ENCODE measurements at regions not wholly inside any gene's neighbourhood (a gene's known extent, or its start where the extent isn't known, plus 50 kb on each side); places are given as distances from the start of the nearest gene placed in this dataset.

GRCh38 chr12:84305144-84305543, 607.5 kb downstream of the SLC6A15 start:
- no peaks in the 10 kb centered on the region for H3K79me2 ChIP-seq (ENCODE audit: low read length)
- H3K4me2 ChIP-seq (ENCODE audit: low read length), result no peak overlapping the region
- no peak overlapping the region for H3K9ac ChIP-seq (ENCODE audit: low read length)
- no peaks in the 10 kb centered on the region for H3K27me3 ChIP-seq (ENCODE audit: low read depth, low read length)
- H3K36me3 ChIP-seq (replicated peaks; ENCODE audit: low read depth, low read length), result no peaks in the 10 kb centered on the region
- TF ChIP-seq CTCF (IDR thresholded peaks at IDR 0.05; ENCODE audit: low read depth, low read length) (no peak), EZH2phosphoT487 (IDR thresholded peaks at IDR 0.05; ENCODE audit: low read depth) (no peak)
- no peak overlapping the region for H3K4me3 ChIP-seq (ENCODE audit: low read length)
- H3K27ac ChIP-seq (ENCODE audit: low read length), result no peak overlapping the region
- H2AFZ ChIP-seq (ENCODE audit: low read depth, low read length), result no peak overlapping the region
- no peaks in the 10 kb centered on the region for H3K4me1 ChIP-seq (ENCODE audit: low read length)
- H3K9me3 ChIP-seq (ENCODE audit: insufficient read depth, low read length), result no peaks in the 10 kb centered on the region
- H4K20me1 ChIP-seq (ENCODE audit: insufficient read depth, low read length), result no peaks in the 10 kb centered on the region

GRCh38 chr12:84294246-84294645, 618.4 kb downstream of the SLC6A15 start:
- Histone ChIP-seq H3K4me1 (ENCODE audit: low read length) (no peaks in the 10 kb centered on the region), H3K27ac (ENCODE audit: low read length) (no peak overlapping the region), H3K9ac (ENCODE audit: low read length) (no peak overlapping the region), H2AFZ (ENCODE audit: low read depth, low read length) (no peak overlapping the region), H3K4me3 (ENCODE audit: low read length) (no peak overlapping the region), H3K79me2 (ENCODE audit: low read length) (no peaks in the 10 kb centered on the region), H3K27me3 (ENCODE audit: low read depth, low read length) (no peaks in the 10 kb centered on the region), H4K20me1 (ENCODE audit: insufficient read depth, low read length) (no peaks in the 10 kb centered on the region), H3K4me2 (ENCODE audit: low read length) (no peak overlapping the region), H3K36me3 (replicated peaks; ENCODE audit: low read depth, low read length) (no peaks in the 10 kb centered on the region), H3K9me3 (ENCODE audit: insufficient read depth, low read length) (no peaks in the 10 kb centered on the region)
- TF ChIP-seq EZH2phosphoT487 (IDR thresholded peaks at IDR 0.05; ENCODE audit: low read depth) (no peak), CTCF (IDR thresholded peaks at IDR 0.05; ENCODE audit: low read depth, low read length) (no peak)

GRCh38 chr12:84290168-84290567, 622.4 kb downstream of the SLC6A15 start:
- H3K79me2 ChIP-seq (ENCODE audit: low read length), result no peaks in the 10 kb centered on the region
- no peaks in the 10 kb centered on the region for H3K4me1 ChIP-seq (ENCODE audit: low read length)
- H4K20me1 ChIP-seq (ENCODE audit: insufficient read depth, low read length), result no peaks in the 10 kb centered on the region
- H3K27me3 ChIP-seq (ENCODE audit: low read depth, low read length), result no peaks in the 10 kb centered on the region
- no peak overlapping the region for H3K27ac ChIP-seq (ENCODE audit: low read length)
- no peak overlapping the region for H3K4me3 ChIP-seq (ENCODE audit: low read length)
- no peak overlapping the region for H3K4me2 ChIP-seq (ENCODE audit: low read length)
- no peak overlapping the region for H3K9ac ChIP-seq (ENCODE audit: low read length)
- no peaks in the 10 kb centered on the region for H3K9me3 ChIP-seq (ENCODE audit: insufficient read depth, low read length)
- TF ChIP-seq EZH2phosphoT487 (IDR thresholded peaks at IDR 0.05; ENCODE audit: low read depth) (no peak), CTCF (IDR thresholded peaks at IDR 0.05; ENCODE audit: low read depth, low read length) (no peak)
- no peaks in the 10 kb centered on the region for H3K36me3 ChIP-seq (replicated peaks; ENCODE audit: low read depth, low read length)
- H2AFZ ChIP-seq (ENCODE audit: low read depth, low read length), result no peak overlapping the region

GRCh38 chr12:84277986-84278385, 634.6 kb downstream of the SLC6A15 start:
- Histone ChIP-seq H3K27ac (ENCODE audit: low read length) (no peak overlapping the region), H3K4me1 (ENCODE audit: low read length) (no peaks in the 10 kb centered on the region), H3K9ac (ENCODE audit: low read length) (no peak overlapping the region), H3K36me3 (replicated peaks; ENCODE audit: low read depth, low read length) (no peaks in the 10 kb centered on the region), H3K4me2 (ENCODE audit: low read length) (no peak overlapping the region), H3K27me3 (ENCODE audit: low read depth, low read length) (no peaks in the 10 kb centered on the region), H3K4me3 (ENCODE audit: low read length) (no peak overlapping the region), H3K79me2 (ENCODE audit: low read length) (no peaks in the 10 kb centered on the region), H4K20me1 (ENCODE audit: insufficient read depth, low read length) (no peaks in the 10 kb centered on the region), H3K9me3 (ENCODE audit: insufficient read depth, low read length) (no peaks in the 10 kb centered on the region), H2AFZ (ENCODE audit: low read depth, low read length) (no peak overlapping the region)
- no peak for TF ChIP-seq CTCF (IDR thresholded peaks at IDR 0.05; ENCODE audit: low read depth, low read length)
- TF ChIP-seq EZH2phosphoT487 (IDR thresholded peaks at IDR 0.05; ENCODE audit: low read depth), result no peak
